ENCODE measurements at regions not wholly inside any gene's neighbourhood (a gene's known extent, or its start where the extent isn't known, plus 50 kb on each side); places are given as distances from the start of the nearest gene placed in this dataset.
"Not testable (repeated sequence)": the region's sequence is repeated elsewhere in the genome, so short reads cannot be mapped to it uniquely, and the experiment has no call there.

GRCh38 chr10:113489522-113489921, 63.3 kb upstream of the HABP2 start:
- not testable (repeated sequence) for TF ChIP-seq CTCF, POLR2AphosphoS5, POLR2A (IDR thresholded peaks at IDR 0.05)
